OCI-M1 (cell line): ENCODE measurements at regions not wholly inside any gene's neighbourhood (a gene's known extent, or its start where the extent isn't known, plus 50 kb on each side); places are given as distances from the start of the nearest gene placed in this dataset.

Source experiments
- DNase-seq: peaks from one replicate; lab custom pipeline; 2025; lab: John Stamatoyannopoulos, UW

- no peak for DNase-seq
Observed at GRCh38 chr1:193988885-193989284, 802.5 kb upstream of the B3GALT2 start.

GRCh38 chr1:193979219-193979618 lies 792.8 kb upstream of the B3GALT2 start:
- DNase-seq, result no peak

- DNase-seq, result no peak
Observed at GRCh38 chr1:193974286-193974798, 787.9 kb upstream of the B3GALT2 start.

GRCh38 chr1:193973428-193973827 lies 787.0 kb upstream of the B3GALT2 start:
- DNase-seq, result no peak

- no peak for DNase-seq
Observed at GRCh38 chr1:193971595-193971994, 785.2 kb upstream of the B3GALT2 start.

- DNase-seq, result no peak
Observed at GRCh38 chr1:193960499-193960898, 774.1 kb upstream of the B3GALT2 start.

- no peak for DNase-seq
Observed at GRCh38 chr1:193960040-193960439, 773.6 kb upstream of the B3GALT2 start.

- no peak for DNase-seq
Observed at GRCh38 chr1:193957556-193958095, 771.2 kb upstream of the B3GALT2 start.

GRCh38 chr1:193952778-193953374 lies 766.5 kb upstream of the B3GALT2 start:
- no peak for DNase-seq

GRCh38 chr1:193951984-193952383 lies 765.6 kb upstream of the B3GALT2 start:
- DNase-seq, result no peak

GRCh38 chr1:193944454-193944853 lies 758.0 kb upstream of the B3GALT2 start:
- no peak for DNase-seq

GRCh38 chr1:193940176-193940575 lies 753.8 kb upstream of the B3GALT2 start:
- no peak for DNase-seq

- no peak for DNase-seq
Observed at GRCh38 chr1:193939585-193939984, 753.2 kb upstream of the B3GALT2 start.

- no peak for DNase-seq
Observed at GRCh38 chr1:193937308-193937707, 750.9 kb upstream of the B3GALT2 start.

GRCh38 chr1:193932979-193933378 lies 746.6 kb upstream of the B3GALT2 start:
- DNase-seq, result no peak

GRCh38 chr1:193931356-193931755 lies 744.9 kb upstream of the B3GALT2 start:
- DNase-seq, result no peak

GRCh38 chr1:193929374-193930033 lies 743.1 kb upstream of the B3GALT2 start:
- peak; percentile 29 for DNase-seq

- DNase-seq, result peak; percentile 46
Observed at GRCh38 chr1:193927550-193927949, 741.1 kb upstream of the B3GALT2 start.

GRCh38 chr1:193926956-193927355 lies 740.5 kb upstream of the B3GALT2 start:
- no peak for DNase-seq

GRCh38 chr1:193919827-193920226 lies 733.4 kb upstream of the B3GALT2 start:
- no peak for DNase-seq

GRCh38 chr1:193916452-193916851 lies 730.0 kb upstream of the B3GALT2 start:
- no peak for DNase-seq

- DNase-seq, result no peak
Observed at GRCh38 chr1:193914871-193915270, 728.5 kb upstream of the B3GALT2 start.

- no peak for DNase-seq
Observed at GRCh38 chr1:193909406-193910082, 723.1 kb upstream of the B3GALT2 start.
